Ovary (tissue), 3 donors: ENCODE measurements at regions not wholly inside any gene's neighbourhood (a gene's known extent, or its start where the extent isn't known, plus 50 kb on each side); places are given as distances from the start of the nearest gene placed in this dataset.

Experiments used
- CTCF ChIP-seq, 3 donors: fragments of 450-650 bp in 2 of 3; fragments of 200-600 bp in 1 of 3; IDR thresholded peaks; one replicate each; pipeline versions ENCODE4 v1.5.1 to v1.8.0; 2016 to 2022; ENCODE audit warnings: antibody characterized with exemption in 3 of 3, mild to moderate bottlenecking in 1 of 3
- POLR2A ChIP-seq: fragments of 450-650 bp; IDR thresholded peaks from one replicate; pipeline ENCODE4 v1.6.1; 2017; ENCODE audit warnings: antibody characterized with exemption, mild to moderate bottlenecking, moderate library complexity
- donor health status: DM: no; HTN: no; CAD: no.

DNA sequence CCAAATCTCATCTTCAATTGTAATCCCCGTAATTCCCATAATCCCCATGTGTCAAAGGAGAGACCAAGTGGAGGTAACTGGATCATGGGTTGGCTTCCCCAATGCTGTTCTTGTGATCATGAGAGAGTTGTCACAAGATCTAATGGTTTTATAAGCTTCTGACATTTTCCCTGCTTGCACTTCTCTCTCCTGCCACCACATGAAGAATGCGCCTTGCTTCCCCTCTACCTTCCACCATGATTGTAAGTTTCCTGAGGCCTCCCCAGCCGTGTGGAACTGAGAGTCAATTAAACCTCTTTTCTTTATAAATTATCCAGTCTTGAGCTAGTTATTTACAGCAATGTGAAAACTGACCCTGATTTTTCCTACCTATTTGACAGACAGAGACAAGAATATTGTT lies 162.5 kb upstream of the SYT6 start:
- no peak for TF ChIP-seq POLR2A
- no peak for TF ChIP-seq CTCF (IDR thresholded peaks at IDR 0.05)
